ENCODE measurements at regions not wholly inside any gene's neighbourhood (a gene's known extent, or its start where the extent isn't known, plus 50 kb on each side); places are given as distances from the start of the nearest gene placed in this dataset.

DNA sequence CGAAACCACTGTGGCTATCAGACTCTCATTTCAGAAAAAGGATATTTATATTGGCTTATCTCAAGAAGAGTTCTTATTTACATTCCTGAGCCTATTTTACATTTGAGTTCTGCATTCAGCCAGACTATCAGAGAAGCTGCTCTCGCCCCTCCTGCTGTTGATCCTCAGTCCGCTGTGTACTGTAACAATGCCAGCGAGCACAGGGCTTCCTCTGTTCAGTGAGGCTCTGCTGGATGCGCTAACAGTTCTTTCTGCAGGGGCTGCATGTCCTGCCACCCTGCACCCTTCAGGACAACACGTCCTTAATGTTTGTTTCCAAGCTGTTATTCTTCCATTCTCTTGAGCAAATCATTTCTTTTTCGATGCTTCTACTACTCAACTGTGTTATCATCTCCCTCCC lies 463.7 kb upstream of the SGCG start:
- POLR2A ChIA-PET: no interaction called here
- H3K79me2 ChIP-seq (ENCODE audit: control insufficient read depth, insufficient read depth, low read length): no peaks in the 10 kb centered on the region

DNA sequence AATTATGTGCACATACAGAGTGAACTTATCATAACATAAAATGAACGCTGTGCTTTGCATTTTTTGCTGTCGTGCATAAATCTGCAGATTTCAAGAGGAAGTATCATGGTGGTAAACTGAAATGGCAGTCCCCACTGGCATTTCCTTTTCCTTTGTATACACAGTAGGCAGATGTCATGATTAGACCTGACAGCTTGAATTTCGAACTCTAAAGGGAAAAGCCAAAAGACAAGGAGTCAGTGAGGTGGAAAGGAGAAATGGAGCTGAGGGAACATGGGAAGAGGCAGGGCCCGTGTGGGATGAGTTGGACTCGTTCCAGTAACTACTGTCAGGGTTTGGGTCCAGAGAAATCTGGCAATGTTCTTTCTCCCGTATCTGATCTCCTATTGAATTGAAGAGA lies 454.1 kb upstream of the SGCG start:
- no peak overlapping the region for H2AFZ ChIP-seq (ENCODE audit: insufficient read depth, low read depth, low read length, poor library complexity, severe bottlenecking)
- no peak overlapping the region for H3K4me3 ChIP-seq (ENCODE audit: control extremely low read depth in 1 of 5, extremely low read depth in 1 of 5, insufficient read depth in 1 of 5, low read depth in 2 of 5, low read length in 4 of 5)
- H3K4me1 ChIP-seq (ENCODE audit: control insufficient read depth in 2 of 2, insufficient read depth in 2 of 2, low read length in 2 of 2): no peaks in the 10 kb centered on the region
- no peak overlapping the region for H3K27ac ChIP-seq (ENCODE audit: low read length in 2 of 2)
- DNase-seq: no peak
- H3K9ac ChIP-seq (ENCODE audit: low read length): no peak overlapping the region
- no peaks in the 10 kb centered on the region for H3K27me3 Mint-ChIP-seq
- intact Hi-C loops (cut with micrococcal nuclease): no loop called here
- no peaks in the 10 kb centered on the region for H3K4me1 Mint-ChIP-seq
- 50% methylated on average over 5 of the region's 6 CpGs for WGBS (ENCODE audit: insufficient coverage)
- CTCF ChIA-PET: no interaction called here
- no peaks in the 10 kb centered on the region for H3K27me3 ChIP-seq (replicated peaks in 1 of 4; ENCODE audit: control extremely low read depth in 1 of 4, control insufficient read depth in 3 of 4, insufficient read depth in 4 of 4, low read length in 3 of 4)
- H3K27ac Mint-ChIP-seq: no peak overlapping the region
- H4K20me1 ChIP-seq (ENCODE audit: control insufficient read depth, insufficient read depth, low read length, poor library complexity, severe bottlenecking): no peaks in the 10 kb centered on the region
- ATAC-seq (ENCODE audit: low read depth): no peak
- TF ChIP-seq, protein P1, sequence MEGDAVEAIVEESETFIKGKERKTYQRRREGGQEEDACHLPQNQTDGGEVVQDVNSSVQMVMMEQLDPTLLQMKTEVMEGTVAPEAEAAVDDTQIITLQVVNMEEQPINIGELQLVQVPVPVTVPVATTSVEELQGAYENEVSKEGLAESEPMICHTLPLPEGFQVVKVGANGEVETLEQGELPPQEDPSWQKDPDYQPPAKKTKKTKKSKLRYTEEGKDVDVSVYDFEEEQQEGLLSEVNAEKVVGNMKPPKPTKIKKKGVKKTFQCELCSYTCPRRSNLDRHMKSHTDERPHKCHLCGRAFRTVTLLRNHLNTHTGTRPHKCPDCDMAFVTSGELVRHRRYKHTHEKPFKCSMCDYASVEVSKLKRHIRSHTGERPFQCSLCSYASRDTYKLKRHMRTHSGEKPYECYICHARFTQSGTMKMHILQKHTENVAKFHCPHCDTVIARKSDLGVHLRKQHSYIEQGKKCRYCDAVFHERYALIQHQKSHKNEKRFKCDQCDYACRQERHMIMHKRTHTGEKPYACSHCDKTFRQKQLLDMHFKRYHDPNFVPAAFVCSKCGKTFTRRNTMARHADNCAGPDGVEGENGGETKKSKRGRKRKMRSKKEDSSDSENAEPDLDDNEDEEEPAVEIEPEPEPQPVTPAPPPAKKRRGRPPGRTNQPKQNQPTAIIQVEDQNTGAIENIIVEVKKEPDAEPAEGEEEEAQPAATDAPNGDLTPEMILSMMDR (IDR thresholded peaks at IDR 0.05): no peak
- TF ChIP-seq EZH2 (IDR thresholded peaks at IDR 0.05; ENCODE audit: borderline replicate concordance, insufficient read depth, low read depth, low read length, poor library complexity, severe bottlenecking): no peak
- no peak overlapping the region for H3K4me3 Mint-ChIP-seq
- peaks cover 0 to 10% (median 0%) of the 10 kb centered on the region in 3 donors for H3K9me3 ChIP-seq (ENCODE audit: control extremely low read depth in 1 of 3, control insufficient read depth in 2 of 3, insufficient read depth in 1 of 3, low read length in 2 of 3)
- POLR2A ChIA-PET: no interaction called here
- H3K36me3 ChIP-seq (replicated peaks in 1 of 2; ENCODE audit: control extremely low read depth in 1 of 2, control insufficient read depth in 1 of 2, extremely low read depth in 1 of 2, insufficient read depth in 2 of 2, low read length in 1 of 2): no peaks in the 10 kb centered on the region
- no peaks in the 10 kb centered on the region for H3K9me3 Mint-ChIP-seq (ENCODE audit: insufficient read depth)
- no peak overlapping the region for H3K4me2 ChIP-seq (replicated peaks; ENCODE audit: low read depth, low read length, poor library complexity, severe bottlenecking)
- no peaks in the 10 kb centered on the region for H3K79me2 ChIP-seq (ENCODE audit: control insufficient read depth, insufficient read depth, low read length)

More for the DNA sequence above, 463.7 kb upstream of the SGCG start:
- no peak for DNase-seq
- TF ChIP-seq, protein P1 (IDR thresholded peaks at IDR 0.05): no peak
- no peak for TF ChIP-seq EZH2 (IDR thresholded peaks at IDR 0.05; ENCODE audit: borderline replicate concordance, insufficient read depth, low read depth, low read length, poor library complexity, severe bottlenecking)
- no peak for ATAC-seq (ENCODE audit: low read depth)
- no peak overlapping the region for H3K9ac ChIP-seq (ENCODE audit: low read length)
- no peaks in the 10 kb centered on the region for H4K20me1 ChIP-seq (ENCODE audit: control insufficient read depth, insufficient read depth, low read length, poor library complexity, severe bottlenecking)
- Mint-ChIP-seq H3K4me3 (no peak overlapping the region), H3K9me3 (ENCODE audit: insufficient read depth) (no peaks in the 10 kb centered on the region), H3K4me1 (no peaks in the 10 kb centered on the region), H3K27me3 (no peaks in the 10 kb centered on the region), H3K27ac (no peak overlapping the region)
- WGBS (ENCODE audit: insufficient coverage): 86% methylated on average over 6 of the region's 7 CpGs
- H3K9me3 ChIP-seq (ENCODE audit: control extremely low read depth in 1 of 3, control insufficient read depth in 2 of 3, insufficient read depth in 1 of 3, low read length in 2 of 3): peaks cover 0 to 4% (median 0%) of the 10 kb centered on the region in 3 donors
- H3K27ac ChIP-seq (ENCODE audit: low read length in 2 of 2): no peak overlapping the region
- intact Hi-C loops (cut with micrococcal nuclease): no loop called here
- no peak overlapping the region for H3K4me2 ChIP-seq (replicated peaks; ENCODE audit: low read depth, low read length, poor library complexity, severe bottlenecking)
- H3K4me1 ChIP-seq (ENCODE audit: control insufficient read depth in 2 of 2, insufficient read depth in 2 of 2, low read length in 2 of 2): no peaks in the 10 kb centered on the region
- no peak overlapping the region for H3K4me3 ChIP-seq (ENCODE audit: control extremely low read depth in 1 of 5, extremely low read depth in 1 of 5, insufficient read depth in 1 of 5, low read depth in 2 of 5, low read length in 4 of 5)
- H3K27me3 ChIP-seq (replicated peaks in 1 of 4; ENCODE audit: control extremely low read depth in 1 of 4, control insufficient read depth in 3 of 4, insufficient read depth in 4 of 4, low read length in 3 of 4): no peaks in the 10 kb centered on the region
- H2AFZ ChIP-seq (ENCODE audit: insufficient read depth, low read depth, low read length, poor library complexity, severe bottlenecking): no peak overlapping the region
- no peaks in the 10 kb centered on the region for H3K36me3 ChIP-seq (replicated peaks in 1 of 2; ENCODE audit: control extremely low read depth in 1 of 2, control insufficient read depth in 1 of 2, extremely low read depth in 1 of 2, insufficient read depth in 2 of 2, low read length in 1 of 2)
- CTCF ChIA-PET: no interaction called here

Measured in B cell (primary cell).